ENCODE measurements at regions not wholly inside any gene's neighbourhood (a gene's known extent, or its start where the extent isn't known, plus 50 kb on each side); places are given as distances from the start of the nearest gene placed in this dataset.

DNA sequence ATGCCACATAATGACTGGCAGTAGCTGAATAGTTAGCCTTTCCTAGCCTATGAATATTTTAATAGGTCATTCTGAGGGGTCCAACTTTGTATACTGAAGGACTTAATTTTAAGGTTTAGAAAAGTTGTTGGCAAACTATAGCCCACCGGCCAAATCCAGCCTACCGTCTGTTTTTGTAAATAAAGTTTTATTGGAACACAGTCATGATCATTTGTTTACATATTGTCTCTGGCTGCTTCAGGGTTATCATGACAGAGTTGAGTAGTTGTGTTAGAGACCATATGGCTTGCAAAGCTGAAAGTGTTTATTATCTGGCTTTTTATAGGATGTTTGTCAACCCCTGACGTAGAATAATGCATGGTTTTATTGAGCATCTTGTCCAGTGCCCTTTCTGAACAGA is 73.4 kb downstream of the NTMT2 start:
- no peak for FAIRE-seq

DNA sequence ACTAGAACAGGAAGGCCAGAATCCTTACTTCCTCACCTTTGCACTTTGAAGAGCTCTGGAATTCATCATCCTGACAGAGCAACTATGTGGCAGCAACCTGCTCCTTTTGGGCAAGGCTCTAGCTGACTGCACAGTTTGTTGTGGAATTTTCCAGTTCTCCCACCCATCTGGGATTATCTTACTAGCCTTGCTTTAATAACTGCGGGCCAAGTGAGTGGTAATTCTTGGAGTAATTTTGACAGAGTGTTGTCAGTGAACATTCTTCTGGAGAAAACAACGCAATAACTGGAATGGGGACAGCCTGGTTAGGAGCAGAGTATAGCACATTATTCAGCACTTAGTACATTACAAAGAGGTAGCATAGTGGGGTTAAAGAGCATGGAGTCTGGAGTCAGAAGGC is 75.3 kb downstream of the NTMT2 start:
- no peak for FAIRE-seq

DNA sequence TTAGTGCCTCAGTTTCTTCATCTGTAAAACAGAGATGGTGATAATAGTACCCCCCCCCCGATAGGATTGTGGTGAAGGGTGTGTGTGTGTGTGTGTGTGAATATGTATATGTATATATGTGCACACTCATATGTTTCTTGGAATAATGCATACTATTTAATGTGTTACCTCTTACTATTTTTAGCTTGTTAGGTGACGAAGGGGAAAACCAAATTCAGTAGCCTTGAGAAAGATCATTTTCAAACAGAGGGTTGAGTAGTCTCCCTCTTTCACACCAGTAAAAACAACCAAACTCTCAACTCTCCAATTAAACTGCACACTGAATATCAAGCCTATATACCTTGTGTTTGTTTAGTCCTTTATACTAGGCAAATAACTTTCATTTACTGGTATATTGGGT is 75.7 kb downstream of the NTMT2 start:
- FAIRE-seq = no peak

DNA sequence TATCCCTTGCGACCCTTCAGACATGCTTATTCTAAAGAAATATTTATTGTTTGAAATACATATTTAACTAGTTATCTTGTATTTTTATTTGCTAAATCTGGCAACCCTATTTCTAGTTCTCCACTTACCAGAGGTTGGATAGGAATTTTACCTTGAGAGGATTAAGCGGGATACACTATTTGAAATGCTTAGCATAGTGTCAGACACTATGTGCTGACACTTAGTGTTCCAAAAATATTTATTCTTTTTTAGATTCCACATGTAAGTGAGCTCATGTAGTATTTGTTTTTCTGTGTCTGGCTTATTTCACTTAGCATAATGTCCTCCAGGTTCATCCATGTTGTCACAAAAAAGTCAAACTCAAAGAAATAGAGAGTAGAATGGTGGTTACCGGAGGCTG is 78.7 kb downstream of the NTMT2 start:
- no peak for FAIRE-seq

DNA sequence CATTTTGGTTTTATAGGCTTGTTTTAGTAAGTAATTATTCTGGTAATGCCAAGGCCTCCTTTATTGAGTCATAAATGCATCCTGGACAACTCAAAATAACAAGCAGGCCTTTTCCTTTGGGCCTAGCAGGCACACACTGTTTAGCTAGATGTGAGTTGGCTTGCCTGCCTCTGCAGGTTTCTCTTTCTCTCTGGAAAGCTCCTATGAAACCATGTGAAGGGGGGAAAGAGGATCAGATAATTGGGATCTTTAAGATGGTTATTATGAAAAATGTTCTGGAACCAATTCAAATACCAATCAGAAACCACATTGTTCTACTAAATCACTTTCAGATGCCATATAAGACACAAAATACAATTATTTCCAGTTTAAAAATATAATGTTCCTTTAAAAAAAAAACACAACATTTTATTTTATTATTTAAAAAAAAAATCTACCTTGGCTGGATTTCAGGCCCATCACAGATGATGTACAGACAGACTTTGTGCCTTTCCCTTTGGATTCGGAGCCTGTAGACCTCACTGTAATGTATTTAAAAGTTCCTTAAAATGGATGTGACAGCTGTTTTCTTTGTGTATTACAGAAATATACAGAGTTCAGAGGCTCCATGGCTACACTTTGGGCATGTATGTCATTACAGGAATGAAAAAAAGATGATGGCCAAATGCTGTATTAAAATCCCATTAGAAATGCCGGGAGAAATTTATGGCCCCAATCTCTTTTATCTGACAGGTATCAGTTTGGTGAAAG is 80.2 kb downstream of the NTMT2 start:
- FAIRE-seq = no peak

DNA sequence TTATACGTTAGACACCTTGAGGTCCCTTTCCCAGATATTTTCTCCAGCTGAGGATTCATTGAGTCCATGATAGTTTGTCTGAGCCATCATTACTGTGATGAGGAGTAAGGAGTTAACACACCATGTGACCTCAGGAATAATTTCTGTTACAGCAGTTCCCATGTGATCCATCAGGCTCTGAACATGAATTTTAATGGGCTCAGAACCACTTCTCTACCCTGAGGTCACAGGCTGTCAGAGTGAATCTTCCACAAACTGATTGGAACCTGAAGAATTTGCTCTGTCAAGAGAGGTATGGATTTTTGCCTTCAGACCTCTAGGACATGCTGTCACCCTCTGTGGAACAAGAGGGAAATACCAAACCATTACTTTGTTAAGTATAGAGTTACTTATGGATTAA is 81.0 kb downstream of the NTMT2 start:
- no peak for FAIRE-seq

DNA sequence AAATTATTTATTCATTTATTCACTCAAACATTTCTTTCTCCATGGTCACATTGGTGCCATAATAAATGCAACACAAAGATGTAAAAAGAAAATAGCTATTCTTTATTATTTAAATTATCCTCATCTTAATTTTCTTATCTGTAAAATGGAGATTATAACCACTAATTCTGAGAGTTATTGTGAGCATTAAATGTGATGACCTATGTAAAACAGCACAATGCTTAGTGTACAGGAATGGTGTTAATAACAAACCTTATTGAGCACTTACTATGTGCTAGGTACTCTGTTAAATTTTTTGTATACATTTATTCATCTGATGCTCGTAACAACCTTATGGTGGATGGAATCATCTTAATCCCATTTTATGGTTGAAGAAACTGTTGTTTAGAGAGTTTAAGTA is 84.6 kb downstream of the NTMT2 start:
- FAIRE-seq = no peak

DNA sequence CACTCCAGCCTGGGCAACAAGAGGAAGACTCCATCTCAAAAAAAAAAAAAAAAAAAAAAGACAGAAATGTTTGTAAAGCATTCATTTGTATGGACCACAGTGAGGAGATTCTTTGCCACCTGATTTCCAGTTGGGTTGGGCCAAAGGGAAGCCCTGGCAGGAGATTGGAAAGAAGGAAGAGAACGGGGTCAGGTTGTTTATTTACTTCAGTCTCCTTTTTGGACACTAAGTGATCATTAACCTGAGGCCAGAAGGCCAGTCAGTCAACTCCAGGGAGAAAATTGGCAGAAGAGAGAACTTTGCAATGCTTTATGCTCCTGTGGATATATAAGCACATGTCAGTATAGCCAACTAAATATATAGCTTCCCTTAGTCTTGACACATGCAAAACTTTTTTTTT is 85.9 kb downstream of the NTMT2 start:
- FAIRE-seq = no peak

DNA sequence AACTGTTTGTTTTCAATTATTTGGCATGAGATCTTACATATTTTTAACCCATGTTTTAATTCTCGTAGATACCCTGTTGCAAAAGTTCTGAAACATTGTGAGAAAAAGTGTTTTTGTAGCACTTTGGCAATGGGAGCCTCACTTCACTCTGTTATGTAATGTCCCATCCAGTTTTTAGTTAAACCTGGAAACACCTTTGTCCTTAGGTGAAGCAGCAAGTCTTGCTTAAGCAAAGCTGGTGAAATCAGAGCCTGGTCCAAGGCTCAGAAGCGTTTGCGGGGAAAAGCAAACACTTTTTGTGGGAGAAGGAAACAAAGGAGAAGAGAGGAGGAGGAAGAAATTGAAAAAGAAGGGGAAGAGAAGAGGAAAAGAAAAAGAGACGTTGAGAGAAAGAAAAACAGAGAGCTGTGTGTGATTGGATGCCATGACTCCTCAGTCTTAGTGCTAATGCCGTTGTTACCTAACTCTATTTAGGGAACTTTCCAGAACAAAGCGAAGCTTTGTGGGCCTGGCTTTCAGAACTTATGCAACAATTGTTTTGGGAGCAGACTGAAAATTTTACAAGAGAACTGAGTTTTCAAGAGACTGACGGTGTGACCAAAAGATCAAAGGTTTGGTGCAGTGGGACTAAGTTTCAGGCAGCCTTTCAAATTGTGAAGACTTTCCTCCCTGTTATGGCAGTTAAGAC is 93.1 kb downstream of the NTMT2 start:
- FAIRE-seq = no peak

DNA sequence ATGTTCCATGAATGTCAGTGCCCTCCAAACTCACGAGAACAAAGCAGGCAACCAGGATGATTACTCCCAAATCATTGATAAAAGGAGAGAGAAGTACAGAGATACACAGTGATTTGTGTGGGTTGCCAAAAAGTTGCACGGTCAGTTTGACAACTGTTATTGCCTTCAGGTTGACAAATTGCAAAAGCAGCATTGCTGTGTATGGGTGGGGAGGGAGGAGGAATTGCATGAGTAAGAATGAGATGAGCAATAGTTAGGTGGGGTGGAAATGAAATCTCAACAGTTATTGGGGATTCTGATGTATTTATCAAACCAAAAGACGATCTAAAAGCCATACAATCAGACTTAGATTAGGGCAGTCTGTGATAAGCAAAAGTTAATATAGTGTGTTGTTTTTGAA is 93.7 kb downstream of the NTMT2 start:
- no peak for FAIRE-seq

DNA sequence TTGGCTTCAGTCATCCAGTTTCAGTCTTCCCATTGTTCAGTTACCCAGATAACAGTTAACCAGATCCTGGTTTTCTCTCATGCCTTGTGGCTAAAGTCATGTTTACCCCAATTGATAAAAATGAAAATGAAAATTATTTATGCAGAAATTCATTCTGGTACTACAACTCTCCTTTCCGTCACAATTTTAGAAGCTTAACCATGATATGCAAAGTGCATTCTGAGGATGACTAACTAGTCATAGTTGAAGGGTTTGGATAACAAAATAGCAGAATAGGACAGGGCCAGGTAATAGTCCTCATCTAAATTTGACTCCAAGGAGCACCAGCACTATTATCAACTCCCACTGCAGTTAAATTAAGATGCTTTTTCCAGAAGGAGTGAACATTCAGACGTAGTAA is 94.7 kb downstream of the NTMT2 start:
- no peak for FAIRE-seq

DNA sequence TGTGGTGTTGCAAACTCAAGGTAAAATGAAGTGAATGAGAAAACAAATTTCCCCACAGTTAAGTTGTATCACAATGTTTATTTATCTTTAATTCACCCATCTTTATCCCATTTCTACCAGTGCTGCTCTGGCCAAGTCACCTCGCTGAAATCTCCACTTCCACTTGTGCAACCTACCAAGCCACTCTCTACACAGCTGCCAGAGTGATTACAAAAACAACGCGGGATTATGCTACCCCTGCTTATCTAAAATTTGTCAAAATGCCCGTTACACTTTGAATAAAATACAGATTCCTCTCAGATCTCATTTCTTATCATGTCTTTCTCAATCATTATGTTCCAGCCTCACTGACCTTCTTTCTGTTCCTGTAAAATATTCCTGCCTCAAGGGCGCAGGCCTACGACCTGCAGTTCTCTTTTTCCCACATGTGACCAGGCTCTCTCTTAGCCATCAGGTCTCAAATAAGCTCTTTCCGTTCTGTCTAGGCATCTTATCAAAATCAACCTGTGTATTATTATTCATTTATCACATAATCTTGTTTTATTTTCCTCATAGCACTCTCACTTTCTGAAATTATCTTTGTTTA is 95.6 kb downstream of the NTMT2 start:
- FAIRE-seq = no peak

DNA sequence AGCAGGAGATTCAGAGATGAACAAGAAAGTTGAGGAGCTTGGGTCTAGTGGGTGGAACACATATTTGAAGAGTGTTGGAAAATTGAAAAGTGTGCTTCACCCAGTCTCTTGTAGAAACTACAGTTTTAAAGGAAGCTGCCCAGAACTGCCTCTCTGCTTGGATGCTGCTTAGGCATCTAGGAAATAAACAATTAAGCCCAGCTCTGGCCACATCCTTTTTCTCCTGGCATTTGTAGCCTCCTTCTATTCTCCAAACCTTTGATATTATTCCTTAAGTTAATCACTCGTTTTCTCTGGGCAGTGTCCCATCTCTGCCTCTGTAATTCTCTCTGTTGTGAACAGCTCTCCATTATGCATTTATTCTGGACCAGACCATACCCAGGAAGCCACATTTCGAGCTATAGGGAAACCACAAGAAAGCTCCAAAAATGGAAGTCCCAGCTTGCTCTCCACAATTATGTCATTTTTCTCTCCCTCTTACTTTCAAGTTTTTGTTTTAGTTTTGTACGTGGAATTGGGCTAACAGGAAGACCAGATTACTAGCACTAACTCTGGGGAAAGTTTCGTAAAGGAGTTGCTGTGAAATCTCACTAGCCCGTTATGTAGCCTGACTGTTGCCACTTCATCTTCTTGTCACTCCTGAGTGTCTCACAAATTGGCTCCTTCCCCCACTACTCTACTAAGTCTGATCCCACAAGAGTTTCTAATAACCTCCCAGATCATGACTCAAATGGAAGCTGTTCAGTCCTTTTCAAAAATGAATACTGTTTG is 102.2 kb downstream of the NTMT2 start:
- FAIRE-seq = no peak

DNA sequence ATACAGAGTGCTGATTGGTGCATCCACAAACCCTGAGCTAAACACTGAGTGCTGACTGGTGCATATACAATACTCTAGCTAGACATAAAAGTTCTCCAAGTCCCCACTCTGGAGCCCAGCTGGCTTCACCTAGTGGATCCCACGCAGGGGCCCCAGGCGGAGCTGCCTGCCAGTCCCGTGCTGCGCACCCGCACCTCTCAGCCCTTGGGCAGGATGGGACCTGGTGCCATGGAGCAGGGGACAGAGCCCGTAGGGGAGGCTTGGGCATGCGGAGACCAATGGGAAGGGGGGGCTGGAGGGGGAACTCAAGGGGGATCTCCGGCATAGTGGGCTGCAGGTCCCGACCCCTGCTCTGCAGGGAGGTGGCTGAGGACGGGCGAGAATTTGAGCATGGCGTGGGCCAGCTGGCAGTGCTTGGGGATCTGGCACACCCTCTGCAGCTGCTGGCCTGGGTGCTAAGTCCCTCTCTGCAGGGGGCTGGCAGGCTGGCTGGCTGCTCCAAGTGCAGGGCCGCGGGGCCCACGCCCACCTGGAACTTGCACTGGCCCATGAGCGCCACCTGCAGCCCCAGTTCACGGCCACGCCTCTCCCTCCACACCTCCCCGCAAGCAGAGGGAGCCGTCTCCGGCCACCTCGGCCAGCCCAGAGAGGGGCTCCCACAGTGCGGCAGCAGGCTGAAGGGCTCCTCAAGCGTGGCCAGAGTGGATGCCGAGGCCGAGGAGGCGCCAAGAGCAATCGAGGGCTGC is 104.9 kb downstream of the NTMT2 start:
- no peak for FAIRE-seq

DNA sequence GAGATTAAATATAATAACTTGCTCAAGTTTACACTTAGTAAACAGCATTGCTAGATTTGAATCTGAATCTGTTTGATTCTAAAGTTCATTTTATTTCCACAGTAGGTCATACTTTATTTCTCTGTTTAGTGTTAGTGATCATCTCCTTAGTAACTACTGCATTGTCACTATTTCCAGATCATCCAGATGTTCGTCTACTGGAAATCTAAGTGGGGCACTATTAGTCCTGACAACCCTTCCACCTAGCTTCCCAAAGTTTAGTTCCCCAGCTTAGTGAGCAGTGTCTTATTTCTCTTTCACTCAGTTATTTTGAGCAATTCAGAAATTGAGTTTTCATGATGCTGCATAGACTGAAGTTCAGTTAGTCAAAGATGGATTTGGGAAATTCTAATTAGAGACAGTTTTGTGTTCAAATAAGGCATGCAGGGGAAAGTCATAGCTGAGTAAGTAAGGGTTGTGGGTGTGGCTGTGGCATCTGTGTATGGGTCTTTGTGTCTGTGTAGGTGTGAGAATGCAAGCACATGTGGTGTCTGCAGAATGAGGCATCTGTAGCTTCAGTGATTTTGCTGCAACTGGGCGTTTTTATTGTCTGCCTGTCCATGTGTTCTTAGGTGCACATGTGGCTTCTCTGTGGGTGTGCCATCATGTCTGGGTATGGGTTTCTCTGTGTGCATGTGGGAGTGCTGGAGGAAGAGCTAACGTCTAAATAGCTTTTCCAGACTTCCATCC is 107.3 kb downstream of the NTMT2 start:
- no peak for FAIRE-seq

DNA sequence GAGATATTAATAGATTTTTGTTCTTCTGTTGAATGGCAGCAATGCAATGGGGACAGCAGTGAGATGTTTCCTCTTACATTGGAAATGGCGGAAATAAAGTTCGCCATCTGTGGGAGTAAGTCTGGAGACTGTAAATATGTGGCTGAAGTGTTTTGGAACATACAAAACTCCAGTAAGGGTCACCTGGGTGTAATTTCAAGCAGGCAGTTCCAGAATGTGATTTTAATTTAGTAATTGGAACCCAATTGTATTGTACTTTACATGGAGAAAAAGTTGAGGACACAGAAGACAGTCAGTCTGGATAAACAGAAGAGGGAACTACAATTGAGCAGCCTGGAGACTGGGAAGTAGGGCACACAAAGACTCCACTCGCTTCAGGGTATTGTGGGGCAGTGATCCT is 108.6 kb downstream of the NTMT2 start:
- FAIRE-seq = no peak

DNA sequence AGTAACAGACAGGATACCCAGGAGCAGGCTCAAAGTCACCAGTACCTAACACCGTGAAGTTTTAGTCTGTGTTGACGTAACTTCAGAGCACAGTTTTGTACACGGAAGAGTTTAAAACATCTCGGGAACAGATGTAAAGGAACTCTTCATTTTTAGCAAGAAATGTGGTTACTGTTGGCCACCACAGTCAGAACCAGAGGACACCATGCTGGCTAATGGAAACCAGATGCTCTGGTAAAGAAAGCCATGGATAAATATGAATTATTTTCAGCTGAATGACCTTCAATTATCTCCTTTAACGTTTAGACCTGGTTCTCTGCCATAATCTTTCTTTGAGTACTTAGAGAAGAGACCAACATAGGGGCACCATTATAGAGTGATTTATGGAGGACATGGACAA is 115.9 kb downstream of the NTMT2 start:
- no peak for FAIRE-seq

DNA sequence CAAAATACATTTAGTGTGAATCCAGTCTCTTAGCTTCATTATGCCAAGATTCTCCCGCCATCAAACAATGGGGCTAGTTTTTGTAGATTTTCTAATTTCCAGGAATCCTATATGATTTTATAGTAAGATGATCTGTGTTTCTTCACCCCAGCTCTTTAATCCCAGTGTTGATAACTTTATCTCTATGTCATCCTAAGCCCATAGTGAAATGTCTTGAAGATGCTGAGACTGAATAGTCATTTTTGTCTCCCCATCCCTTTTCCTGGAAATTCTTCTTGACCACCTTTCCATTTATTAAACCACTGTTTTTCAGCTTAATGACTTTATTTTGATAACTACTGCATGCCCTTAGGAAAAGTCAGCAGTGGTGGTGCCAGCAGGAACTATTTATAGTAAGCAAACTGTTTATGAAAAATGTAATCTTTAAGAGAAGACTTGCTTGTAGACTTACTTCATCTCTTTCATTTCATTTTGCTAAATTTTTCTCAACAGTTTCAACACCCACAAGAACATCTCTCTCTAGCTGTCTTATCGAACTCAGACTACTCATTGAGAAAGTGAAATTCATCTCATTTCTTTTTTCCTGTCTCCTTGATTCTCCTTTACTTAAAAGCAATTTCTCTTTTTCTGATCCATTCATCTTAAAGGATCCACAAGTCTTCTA is 116.6 kb downstream of the NTMT2 start:
- no peak for FAIRE-seq

DNA sequence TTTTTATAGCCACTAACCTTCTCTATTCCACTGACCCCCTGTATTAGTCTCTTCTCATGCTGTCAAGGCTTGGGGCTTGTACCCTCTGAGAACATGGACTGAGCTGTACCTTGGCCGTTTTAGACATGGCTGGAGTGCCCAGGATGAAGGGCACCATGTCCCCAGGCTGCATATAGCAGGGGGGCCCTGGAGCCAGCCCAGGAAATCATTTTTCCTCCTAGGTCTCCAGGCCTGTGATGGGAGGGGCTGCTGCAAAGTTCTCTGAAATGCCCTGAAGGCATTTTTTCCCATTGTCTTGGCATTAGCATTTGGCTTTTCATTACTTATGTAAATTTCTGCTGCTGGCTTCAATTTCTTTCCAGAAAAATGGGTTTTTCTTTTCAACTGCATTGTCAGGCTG is 119.5 kb downstream of the NTMT2 start:
- no peak for FAIRE-seq

DNA sequence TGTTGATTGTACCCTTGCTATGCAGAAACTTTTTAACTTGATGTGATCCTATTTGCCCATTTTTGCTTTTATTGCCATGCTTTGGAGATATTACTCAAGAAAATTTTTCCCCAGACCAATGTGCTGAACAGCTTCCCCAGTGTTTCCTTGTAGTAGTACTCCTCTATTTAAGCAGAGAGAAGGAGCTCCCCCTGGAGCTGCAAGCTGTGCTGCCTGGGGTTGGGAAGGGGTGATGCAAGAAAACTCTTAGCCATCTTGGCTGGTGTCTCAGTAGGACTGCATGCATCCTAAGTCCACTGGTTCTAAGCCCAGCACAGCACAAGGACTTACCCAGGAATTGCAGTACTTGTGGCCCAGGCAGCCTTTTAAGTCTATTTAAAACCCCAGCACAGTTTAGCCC is 121.6 kb downstream of the NTMT2 start:
- no peak for FAIRE-seq

DNA sequence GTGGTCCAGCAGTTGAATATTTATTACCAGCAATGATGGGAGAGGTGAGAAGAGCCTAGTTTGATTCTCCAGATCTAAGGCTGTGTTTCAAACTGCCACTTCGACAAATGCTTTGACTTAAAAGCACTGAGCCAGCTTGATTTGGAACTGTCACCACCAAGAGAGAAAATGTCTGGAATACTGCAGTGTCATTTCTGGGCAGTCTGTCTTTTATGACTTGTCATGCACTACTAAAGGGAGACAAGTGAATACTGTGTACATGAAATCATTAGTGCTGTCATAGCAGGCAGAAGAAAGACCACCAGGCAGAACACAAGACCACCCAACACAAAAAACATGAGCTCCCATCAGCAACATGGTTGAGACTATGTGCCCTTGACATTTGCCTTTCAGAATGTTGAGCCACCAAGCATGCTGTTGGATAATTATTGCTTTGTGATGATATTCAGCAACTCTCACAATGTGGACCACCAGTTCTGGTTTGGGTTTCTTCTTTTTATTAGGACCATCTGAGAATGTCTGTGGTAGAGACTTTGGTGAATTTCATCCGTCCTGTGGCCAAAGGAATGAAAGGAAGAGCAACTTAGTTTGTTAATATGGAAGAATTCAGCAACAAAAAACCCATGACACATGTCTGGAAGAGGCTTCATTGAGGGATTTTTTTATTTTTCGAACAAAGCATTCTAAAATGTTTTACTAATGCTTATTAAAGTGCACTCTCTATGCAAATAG is 125.8 kb downstream of the NTMT2 start:
- no peak for FAIRE-seq
